ENCODE measurements at regions not wholly inside any gene's neighbourhood (a gene's known extent, or its start where the extent isn't known, plus 50 kb on each side); places are given as distances from the start of the nearest gene placed in this dataset.

DNA sequence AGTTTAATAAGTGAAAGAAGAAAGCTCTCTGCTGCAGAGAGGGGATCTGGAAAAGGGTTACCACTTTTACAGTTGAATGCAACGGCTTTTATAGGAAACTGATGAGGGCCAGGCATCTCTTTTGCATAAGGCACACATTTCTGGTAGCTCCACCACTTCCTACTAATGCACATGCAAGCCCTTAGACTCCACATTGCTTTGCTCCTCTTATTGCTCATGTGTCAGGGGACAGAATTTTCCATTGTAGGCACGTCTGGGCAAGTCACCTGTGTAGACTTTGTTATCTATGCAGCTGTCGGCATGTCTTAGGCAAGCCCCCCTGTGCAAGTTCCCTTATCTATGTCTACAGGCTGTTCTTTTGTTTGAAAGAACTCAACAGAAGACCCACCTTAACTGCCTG is 294.6 kb upstream of the STS start:
- TF ChIP-seq POLR2A (IDR thresholded peaks at IDR 0.05): no peak
- TF ChIP-seq, protein P1, sequence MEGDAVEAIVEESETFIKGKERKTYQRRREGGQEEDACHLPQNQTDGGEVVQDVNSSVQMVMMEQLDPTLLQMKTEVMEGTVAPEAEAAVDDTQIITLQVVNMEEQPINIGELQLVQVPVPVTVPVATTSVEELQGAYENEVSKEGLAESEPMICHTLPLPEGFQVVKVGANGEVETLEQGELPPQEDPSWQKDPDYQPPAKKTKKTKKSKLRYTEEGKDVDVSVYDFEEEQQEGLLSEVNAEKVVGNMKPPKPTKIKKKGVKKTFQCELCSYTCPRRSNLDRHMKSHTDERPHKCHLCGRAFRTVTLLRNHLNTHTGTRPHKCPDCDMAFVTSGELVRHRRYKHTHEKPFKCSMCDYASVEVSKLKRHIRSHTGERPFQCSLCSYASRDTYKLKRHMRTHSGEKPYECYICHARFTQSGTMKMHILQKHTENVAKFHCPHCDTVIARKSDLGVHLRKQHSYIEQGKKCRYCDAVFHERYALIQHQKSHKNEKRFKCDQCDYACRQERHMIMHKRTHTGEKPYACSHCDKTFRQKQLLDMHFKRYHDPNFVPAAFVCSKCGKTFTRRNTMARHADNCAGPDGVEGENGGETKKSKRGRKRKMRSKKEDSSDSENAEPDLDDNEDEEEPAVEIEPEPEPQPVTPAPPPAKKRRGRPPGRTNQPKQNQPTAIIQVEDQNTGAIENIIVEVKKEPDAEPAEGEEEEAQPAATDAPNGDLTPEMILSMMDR (IDR thresholded peaks at IDR 0.05 in 8 of 11, conservative IDR thresholded peaks at IDR 0.05 in 3 of 11): no peak
- TF ChIP-seq POLR2AphosphoS5 (IDR thresholded peaks at IDR 0.05): no peak
